Right kidney (tissue), 1 donor: ENCODE measurements at regions not wholly inside any gene's neighbourhood (a gene's known extent, or its start where the extent isn't known, plus 50 kb on each side); places are given as distances from the start of the nearest gene placed in this dataset.
"Not testable (repeated sequence)": the region's sequence is repeated elsewhere in the genome, so short reads cannot be mapped to it uniquely, and the experiment has no call there.

Experiments used
- DNase-seq: peaks from one replicate; pipeline ENCODE4 v3.0.0-alpha.2; 2016

DNA sequence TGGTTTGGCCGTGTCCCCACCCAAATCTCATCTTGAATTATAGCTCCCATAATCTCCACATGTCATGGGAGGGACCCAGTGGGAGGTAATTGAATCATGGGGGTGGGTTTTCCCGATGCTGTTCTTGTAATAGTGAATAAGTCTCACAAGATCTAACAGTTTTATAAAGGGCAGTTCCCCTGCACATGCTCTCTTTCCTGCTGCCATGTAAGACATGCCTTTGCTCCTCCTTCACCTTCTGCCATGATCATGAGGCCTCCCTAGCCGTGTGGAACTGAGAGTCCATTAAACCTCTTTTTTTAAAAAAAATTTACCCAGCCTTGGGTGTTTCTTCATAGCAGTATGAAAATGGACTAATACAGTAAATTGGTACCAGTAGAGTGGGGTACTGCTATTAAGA is 510.6 kb upstream of the FANCL start:
- not testable (repeated sequence) for DNase-seq

GRCh38 chr2:58749041-58749440 is 507.9 kb upstream of the FANCL start:
- no peak for DNase-seq

- not testable (repeated sequence) for DNase-seq
Measured at GRCh38 chr2:58745334-58745733, 504.2 kb upstream of the FANCL start.

DNA sequence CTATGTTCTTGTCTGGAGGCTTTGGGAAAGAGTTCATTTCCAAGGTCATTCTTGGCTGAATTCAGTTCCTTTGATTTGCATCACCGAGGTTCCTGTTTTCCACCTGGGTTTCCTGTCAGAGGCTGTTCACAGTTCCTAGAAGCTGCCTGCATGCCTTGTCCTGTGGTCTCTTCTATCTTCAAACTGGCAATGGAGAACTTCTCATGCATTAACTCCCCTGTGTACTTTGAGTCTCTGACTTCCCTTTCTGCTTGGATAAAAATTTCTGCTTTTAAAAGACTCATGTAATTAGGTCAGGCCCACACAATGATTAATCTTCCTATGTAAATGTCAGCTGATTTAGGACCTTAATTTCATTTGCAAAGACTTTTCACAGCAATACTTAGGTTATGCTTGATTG is 499.3 kb upstream of the FANCL start:
- DNase-seq: no peak

- no peak for DNase-seq
Measured at GRCh38 chr2:58739033-58739432, 497.9 kb upstream of the FANCL start.

DNA sequence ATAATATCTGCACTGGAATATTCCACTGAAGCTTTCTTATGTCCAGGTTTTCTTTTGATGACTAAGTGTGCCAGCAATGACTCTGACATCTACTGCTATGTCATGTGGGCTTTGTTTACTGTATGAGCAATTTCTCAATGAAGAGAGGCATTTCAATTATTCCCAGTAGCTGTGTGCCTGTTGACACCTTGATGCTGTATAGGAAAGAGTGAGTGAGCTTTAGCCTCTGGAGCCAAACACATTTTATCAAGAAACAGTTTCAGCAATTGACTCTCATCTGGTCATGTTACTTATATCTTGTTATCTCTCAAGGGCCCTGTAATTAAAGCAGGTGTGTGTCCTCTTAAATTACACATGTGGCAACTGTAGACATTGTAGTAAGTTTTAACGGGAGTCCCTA is 493.2 kb upstream of the FANCL start:
- no peak for DNase-seq

GRCh38 chr2:58732999-58733398 is 491.9 kb upstream of the FANCL start:
- DNase-seq: no peak

DNA sequence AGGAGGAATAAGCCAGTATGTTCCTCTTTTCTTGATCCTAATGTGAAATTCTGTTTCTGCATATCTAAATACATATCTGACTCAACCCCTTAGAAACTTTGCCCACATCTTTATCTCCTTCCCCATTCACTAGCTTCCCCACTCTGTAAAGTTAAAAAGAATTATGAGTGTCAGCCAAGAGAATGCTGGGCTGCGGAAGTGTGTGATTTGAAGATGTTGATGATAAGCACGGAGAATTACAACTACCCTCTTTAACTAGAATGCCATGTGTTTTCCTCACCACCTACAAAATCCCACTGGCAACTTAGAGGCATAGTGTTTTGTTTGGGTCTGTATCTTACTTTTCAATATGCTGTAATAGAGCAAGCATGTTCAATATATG is 490.4 kb upstream of the FANCL start:
- no peak for DNase-seq

DNA sequence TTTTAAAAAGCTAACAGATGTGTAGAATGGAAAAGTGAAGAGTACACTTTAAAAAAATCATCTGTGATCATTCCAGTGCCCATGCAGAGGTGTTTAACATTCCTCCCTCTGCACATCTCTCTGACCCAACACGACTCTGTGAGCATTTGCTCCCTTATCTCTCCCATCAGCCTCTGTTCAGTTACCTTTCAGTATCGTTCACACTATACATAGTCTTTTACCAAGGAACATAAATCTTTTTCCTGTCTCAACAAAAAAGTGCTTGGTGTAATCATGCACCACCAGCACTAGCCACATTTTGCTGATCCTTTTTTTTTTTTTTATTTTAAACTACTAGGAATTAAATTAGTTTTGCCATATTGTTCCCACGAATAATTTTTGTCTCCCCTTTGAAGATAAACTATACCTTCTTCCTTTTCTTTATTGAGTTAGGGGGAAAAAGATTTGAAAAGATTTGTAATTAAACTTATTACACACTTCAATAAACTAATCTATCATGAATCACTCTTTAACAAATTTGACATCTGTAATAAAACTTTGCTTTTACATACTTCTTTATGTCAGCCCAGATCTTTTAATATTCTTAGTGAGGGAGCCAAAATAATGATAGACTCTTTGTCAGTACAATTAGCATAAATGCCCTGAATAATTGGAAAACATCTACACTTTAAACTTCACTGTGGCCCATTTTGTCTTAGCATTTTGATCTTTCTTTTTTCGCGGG is 489.8 kb upstream of the FANCL start:
- DNase-seq: no peak

DNA sequence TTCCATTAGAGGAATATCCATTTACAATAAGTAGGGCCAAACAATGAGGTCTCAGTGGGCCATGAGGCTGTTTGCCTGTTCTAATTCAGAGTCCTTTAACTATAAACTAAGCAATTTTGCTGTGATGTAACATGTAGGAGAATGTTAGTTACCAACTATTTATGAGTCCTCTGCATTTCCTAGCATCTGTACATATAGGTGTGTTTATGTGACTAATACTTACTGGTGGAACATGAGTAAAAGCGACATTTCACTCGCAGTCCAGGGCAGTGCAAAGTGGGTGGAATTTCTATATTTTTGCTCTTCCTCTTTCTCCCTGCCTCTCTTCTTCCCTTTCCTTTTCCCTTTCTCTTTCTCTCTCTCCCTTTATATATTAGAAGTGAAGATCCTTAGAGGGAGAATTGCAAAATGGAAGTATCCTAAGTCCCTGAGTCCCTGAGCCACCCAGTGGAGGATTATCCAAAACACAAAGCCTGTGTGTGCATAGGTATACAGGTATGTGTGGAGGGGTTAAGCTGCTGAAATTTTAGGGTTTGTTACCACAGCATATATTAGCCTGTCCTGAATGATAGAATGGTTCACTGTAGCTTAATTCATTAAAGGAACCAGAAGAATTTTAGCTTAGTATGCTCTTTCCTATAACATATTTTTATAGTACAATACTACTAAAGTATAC is 487.0 kb upstream of the FANCL start:
- DNase-seq: no peak

DNA sequence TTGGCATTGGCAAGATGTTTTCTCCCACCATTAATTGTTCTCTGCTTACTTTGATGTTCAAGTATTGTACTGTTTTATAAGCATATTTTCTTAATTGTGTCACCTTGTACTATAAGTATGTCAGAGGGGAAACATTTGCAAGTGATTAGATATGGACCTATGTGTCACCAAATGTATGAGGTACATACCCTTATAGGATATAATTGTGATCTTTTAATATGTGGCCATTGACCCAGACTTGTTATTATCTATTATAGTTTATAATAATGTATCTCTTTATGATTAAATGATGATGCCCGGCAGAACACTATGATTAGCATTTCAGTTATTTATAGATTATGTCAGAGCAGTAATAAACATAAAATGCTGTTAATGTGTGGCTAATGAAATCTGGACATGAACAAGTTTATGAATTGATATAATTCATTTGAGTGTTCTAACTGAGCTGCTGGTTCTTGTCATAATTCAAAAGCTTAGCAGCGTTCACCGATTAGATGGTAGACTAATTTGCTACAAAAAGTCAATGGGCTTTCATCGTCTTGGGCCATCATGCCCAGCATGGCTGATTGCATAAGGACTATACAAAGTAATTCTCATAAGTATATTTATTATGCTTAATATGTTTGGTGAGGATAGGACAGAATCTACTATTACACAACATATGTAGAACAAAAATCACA is 480.9 kb upstream of the FANCL start:
- DNase-seq: no peak

DNA sequence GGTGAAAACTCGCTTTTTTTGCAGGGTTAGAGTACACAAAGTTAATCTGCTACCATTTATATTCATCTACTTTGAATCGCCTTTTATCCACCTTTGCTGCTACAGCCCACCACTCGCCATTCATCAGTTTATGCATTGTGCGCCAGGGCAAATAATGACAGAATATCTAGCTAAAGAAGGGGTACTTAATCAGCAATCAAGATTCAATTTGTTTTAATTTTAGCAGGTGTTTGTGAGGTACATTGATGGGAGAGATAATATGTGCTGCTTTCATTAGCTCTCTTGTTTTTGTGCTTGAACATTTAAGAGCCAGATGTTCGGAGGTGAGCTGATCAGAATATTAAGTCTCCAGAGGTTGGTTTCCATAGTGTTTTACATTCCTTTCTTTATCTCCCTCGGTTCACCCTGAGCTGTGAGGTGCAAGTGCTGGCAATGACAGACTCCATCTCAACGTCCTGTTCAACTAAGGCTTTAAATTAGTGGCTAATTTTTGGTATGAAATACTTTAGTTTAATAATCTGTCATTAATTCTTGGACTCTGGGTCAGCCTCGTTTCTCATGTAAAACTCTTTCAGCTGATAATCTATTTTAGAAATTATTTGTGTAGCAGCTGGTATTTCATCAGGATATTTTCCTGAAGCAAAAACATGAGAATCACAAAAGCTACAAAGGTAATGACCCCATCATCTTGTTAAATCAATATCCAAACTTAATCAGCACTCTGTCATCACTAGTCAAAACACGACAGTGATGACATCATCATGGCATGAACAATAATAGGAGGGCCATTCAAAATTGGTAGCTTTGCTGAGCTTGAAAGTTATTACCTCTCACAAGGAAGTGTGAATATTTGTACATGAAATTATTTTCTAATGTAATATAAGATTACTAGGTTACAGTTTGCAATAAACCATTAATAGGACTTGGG is 479.9 kb upstream of the FANCL start:
- no peak for DNase-seq

DNA sequence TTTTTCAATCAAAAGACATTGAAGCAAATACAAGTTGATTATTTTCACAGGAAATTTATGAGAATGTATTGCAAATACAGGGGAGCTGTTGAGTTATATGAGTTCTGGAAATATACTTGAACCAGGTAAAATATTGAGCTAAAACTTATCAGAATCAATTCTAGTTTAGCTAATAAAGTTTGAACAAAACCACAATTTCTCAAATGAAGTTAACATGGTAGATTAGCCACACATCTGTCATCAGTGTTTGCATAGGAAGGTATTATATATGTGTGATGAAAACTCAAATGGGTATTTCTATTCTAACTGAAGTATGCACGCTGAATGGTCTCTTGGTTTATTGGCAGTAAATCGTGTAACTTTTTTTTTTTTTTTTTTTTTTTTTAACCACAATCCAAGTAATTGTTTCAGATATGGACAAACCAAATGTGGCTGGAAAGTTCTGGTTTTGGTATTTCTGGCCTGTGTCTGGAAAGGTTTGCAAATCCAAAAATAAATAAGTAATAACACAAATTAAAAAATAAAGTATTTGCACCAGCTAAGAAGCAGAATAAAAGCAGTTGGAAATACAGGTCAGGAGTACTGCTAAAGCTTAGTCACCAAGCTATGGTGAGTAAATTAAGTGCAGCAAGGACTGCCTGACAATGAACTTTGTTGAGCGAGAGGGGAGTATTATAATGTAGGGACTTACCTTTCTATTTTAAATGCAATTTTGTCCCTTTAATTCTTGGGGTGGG is 479.1 kb upstream of the FANCL start:
- DNase-seq: no peak

GRCh38 chr2:58715344-58715743 is 474.2 kb upstream of the FANCL start:
- DNase-seq: no peak

DNA sequence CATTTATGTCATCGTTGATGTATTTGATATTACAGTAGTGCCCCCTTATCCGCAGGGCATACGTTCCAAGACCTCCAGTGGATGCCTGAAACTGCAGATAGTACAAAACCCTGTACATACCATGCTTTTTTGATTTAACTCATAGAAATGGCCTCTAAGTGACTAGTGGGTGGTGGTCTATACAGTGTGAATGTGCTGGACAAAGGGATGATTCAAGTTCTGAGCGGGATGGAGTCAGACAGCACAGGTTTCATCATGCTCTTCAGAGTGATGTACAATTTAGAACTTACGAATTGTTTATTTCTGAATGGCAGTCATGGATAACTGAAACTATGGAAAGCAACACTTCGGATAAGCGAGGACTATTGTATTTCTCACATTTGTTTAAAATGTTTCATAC is 473.1 kb upstream of the FANCL start:
- DNase-seq: no peak

GRCh38 chr2:58710795-58711279 is 469.7 kb upstream of the FANCL start:
- DNase-seq: no peak

DNA sequence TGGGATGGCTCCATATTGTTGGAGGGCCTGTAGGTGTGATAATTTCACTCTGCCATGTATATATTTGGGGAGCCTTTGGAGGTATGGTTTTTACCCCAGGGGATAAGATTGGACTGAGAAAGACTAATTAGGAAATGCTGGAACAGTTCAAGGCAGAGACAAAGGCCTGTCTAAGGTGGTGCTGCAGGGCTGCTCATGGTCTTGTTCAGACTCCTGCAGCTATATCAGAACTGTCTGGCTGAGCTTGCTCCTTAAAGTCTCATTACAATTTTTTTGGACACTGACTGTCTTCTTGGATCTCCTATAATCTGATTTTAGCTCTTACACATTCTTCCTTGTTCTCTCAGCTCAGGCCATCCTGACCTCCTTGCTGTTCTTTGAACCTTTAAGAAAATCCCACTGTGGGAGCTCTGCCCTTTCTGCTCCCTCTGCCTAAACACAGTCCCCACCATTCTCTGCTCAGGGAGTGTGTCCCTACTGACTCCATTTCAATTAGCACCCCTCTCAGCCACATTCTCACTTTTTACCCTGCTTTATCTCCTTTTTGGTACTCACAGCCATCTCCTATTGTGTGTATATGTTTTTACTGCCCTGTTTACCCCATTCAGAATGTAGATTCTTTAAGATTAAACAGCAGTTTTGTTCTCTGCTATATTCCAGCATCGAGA is 468.7 kb upstream of the FANCL start:
- DNase-seq: no peak

DNA sequence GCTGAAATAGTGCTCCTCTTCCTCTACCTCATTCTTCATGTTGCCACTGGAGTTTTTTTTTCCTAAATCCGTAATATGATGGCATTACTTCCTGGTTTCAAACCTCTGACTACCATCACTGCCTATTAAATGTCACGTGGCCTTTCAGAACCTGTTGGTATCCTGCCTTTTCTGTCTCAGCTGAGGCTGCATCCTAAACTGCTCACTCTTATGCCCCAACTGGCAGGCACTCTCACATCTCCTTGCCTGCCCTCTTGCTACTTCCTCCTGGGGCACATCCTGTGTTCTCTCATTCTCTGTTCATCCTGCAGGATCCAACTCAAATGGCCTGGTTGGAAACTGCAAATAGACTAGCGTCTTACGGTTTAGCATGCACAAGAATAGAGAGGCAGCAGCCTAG is 468.1 kb upstream of the FANCL start:
- DNase-seq: no peak

- DNase-seq: no peak
Measured at GRCh38 chr2:58708565-58708964, 467.4 kb upstream of the FANCL start.

- DNase-seq: no peak
Measured at GRCh38 chr2:58702302-58702885, 461.3 kb upstream of the FANCL start.
